Esophagus muscularis mucosa (tissue), 3 donors: ENCODE measurements at regions not wholly inside any gene's neighbourhood (a gene's known extent, or its start where the extent isn't known, plus 50 kb on each side); places are given as distances from the start of the nearest gene placed in this dataset.

ENCODE experiments used
- POLR2A ChIP-seq: fragments of 450-650 bp; IDR thresholded peaks from one replicate; pipeline ENCODE4 v1.6.1; 2017; ENCODE audit warnings: antibody characterized with exemption, moderate library complexity, mild to moderate bottlenecking, low read depth
- TF ChIP-seq, protein P1 (sequence below), 3 experiments: fragments of 200-600 bp in 2 of 3; fragments of 450-650 bp in 1 of 3; sonication (generic) in 2 of 3; IDR thresholded peaks; one replicate each; pipeline ENCODE4 v1.5.1; 2017 to 2019; ENCODE audit warnings: antibody characterized with exemption in 3 of 3, mild to moderate bottlenecking in 2 of 3, moderate library complexity in 1 of 3

DNA sequence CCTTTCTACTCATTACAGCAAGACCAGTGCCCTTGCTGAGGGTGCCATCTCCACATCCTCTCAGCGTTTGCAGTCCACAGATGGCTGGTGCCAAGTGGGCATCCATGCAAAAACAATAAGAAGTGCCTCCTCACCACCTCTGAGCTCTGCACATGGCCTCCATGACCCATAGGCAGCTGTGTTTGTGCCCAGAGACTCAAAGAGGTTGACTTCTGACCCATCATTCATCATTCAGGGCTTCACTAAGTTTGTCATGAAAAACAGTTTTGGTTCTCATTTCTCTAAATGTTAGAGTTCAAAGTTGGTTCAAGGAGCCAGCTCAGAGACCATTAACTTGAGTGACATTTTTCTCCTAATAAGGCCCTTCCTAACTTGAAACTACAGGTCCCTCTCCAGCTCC lies 512.6 kb upstream of the MAP3K7 start:
- TF ChIP-seq, protein P1, sequence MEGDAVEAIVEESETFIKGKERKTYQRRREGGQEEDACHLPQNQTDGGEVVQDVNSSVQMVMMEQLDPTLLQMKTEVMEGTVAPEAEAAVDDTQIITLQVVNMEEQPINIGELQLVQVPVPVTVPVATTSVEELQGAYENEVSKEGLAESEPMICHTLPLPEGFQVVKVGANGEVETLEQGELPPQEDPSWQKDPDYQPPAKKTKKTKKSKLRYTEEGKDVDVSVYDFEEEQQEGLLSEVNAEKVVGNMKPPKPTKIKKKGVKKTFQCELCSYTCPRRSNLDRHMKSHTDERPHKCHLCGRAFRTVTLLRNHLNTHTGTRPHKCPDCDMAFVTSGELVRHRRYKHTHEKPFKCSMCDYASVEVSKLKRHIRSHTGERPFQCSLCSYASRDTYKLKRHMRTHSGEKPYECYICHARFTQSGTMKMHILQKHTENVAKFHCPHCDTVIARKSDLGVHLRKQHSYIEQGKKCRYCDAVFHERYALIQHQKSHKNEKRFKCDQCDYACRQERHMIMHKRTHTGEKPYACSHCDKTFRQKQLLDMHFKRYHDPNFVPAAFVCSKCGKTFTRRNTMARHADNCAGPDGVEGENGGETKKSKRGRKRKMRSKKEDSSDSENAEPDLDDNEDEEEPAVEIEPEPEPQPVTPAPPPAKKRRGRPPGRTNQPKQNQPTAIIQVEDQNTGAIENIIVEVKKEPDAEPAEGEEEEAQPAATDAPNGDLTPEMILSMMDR (IDR thresholded peaks at IDR 0.05), result no peak
- TF ChIP-seq POLR2A, result no peak
